B cell (primary cell): ENCODE measurements at regions not wholly inside any gene's neighbourhood (a gene's known extent, or its start where the extent isn't known, plus 50 kb on each side); places are given as distances from the start of the nearest gene placed in this dataset.

ENCODE experiments used
- ATAC-seq: fragments of 200-7000 bp; cut with Tn5 transposase; one replicate; pipeline ENCODE4 v1.10.0; 2021; ENCODE audit warnings: low read depth, mild to moderate bottlenecking, moderate number of reproducible peaks, moderate library complexity
- CTCF ChIA-PET: fragments of 350-600 bp; sonication (Branson Sonifier 250); formaldehyde crosslinking; loops from one replicate; lab custom pipeline; 2021; ENCODE audit warnings: antibody characterized with exemption, inconsistent platforms; lab: Charles Lee
- POLR2A ChIA-PET: fragments of 350-600 bp; sonication (Branson Sonifier 250); formaldehyde crosslinking; loops from one replicate; lab custom pipeline; 2021; ENCODE audit warnings: antibody characterized with exemption; lab: Charles Lee
- DNase-seq: peaks from one replicate; pipeline ENCODE4 v3.0.0; 2013
- H2AFZ ChIP-seq: 2 replicates; pipeline ENCODE4 v1.6.1; 2012; ENCODE audit warnings: mild to moderate bottlenecking, low read depth, low read length; ENCODE audit not compliant: insufficient read depth, poor library complexity, severe bottlenecking
- H3K27ac ChIP-seq, 2 donors: 1 replicate in 1 of 2; 2 replicates in 1 of 2; pipeline ENCODE4 v1.5.1; 2012 to 2013; ENCODE audit warnings: low read length in 2 of 2, mild to moderate bottlenecking in 2 of 2, moderate library complexity in 1 of 2
- H3K27me3 ChIP-seq, 4 experiments: fragments of 200-600 bp in 1 of 4; sonication (generic) in 1 of 4; replicated peaks in 1 of 4; 1 replicate in 2 of 4; 2 replicates in 2 of 4; pipeline versions ENCODE4 v1.6.1 to v1.7.0; 2013 to 2016; ENCODE audit warnings: low read length in 3 of 4, mild to moderate bottlenecking in 2 of 4, mixed read lengths in 1 of 4, moderate library complexity in 1 of 4; ENCODE audit not compliant: insufficient read depth in 4 of 4, control insufficient read depth in 3 of 4; ENCODE audit errors: control extremely low read depth in 1 of 4
- H3K36me3 ChIP-seq, 2 experiments: replicated peaks in 1 of 2; 1 replicate in 1 of 2; 2 replicates in 1 of 2; pipeline versions ENCODE4 v1.6.1 to v1.7.1; 2013; ENCODE audit warnings: low read length in 1 of 2; ENCODE audit not compliant: insufficient read depth in 2 of 2, control insufficient read depth in 1 of 2; ENCODE audit errors: control extremely low read depth in 1 of 2, extremely low read depth in 1 of 2
- H3K4me1 ChIP-seq, 2 donors: fragments of 200-600 bp in 1 of 2; sonication (generic) in 1 of 2; 1 replicate in 1 of 2; 2 replicates in 1 of 2; pipeline versions ENCODE4 v1.5.1 to v1.6.1; 2013 to 2017; ENCODE audit warnings: low read length in 2 of 2; ENCODE audit not compliant: control insufficient read depth in 2 of 2, insufficient read depth in 2 of 2
- H3K4me2 ChIP-seq: replicated peaks from 2 replicates; pipeline ENCODE3; 2012; ENCODE audit warnings: mild to moderate bottlenecking, low read depth, low read length; ENCODE audit not compliant: poor library complexity, severe bottlenecking
- H3K4me3 ChIP-seq, 5 experiments: fragments of 200-600 bp in 1 of 5; sonication (generic) in 1 of 5; 1 replicate in 3 of 5; 2 replicates in 2 of 5; pipeline versions ENCODE4 v1.5.1 to v1.7.0; 2011 to 2016; ENCODE audit warnings: low read length in 4 of 5, mild to moderate bottlenecking in 4 of 5, low read depth in 2 of 5, control low read depth in 1 of 5, moderate library complexity in 1 of 5; ENCODE audit not compliant: insufficient read depth in 1 of 5; ENCODE audit errors: control extremely low read depth in 1 of 5, extremely low read depth in 1 of 5
- H3K79me2 ChIP-seq: fragments of 200-600 bp; sonication (generic); one replicate; pipeline ENCODE4 v1.6.0; 2016; ENCODE audit warnings: low read length; ENCODE audit not compliant: control insufficient read depth, insufficient read depth
- H3K9ac ChIP-seq: fragments of 200-600 bp; sonication (generic); 2 replicates; pipeline ENCODE4 v1.6.1; 2017; ENCODE audit warnings: mild to moderate bottlenecking, low read length, moderate library complexity
- H3K9me3 ChIP-seq, 3 donors: one replicate each; pipeline versions ENCODE4 v1.6.1 to v1.7.1; 2013; ENCODE audit warnings: low read length in 2 of 3; ENCODE audit not compliant: control insufficient read depth in 2 of 3, insufficient read depth in 1 of 3; ENCODE audit errors: control extremely low read depth in 1 of 3
- H4K20me1 ChIP-seq: 2 replicates; pipeline ENCODE4 v1.6.0; 2012; ENCODE audit warnings: mild to moderate bottlenecking, low read length; ENCODE audit not compliant: insufficient read depth, control insufficient read depth, poor library complexity, severe bottlenecking
- H3K27ac Mint-ChIP-seq: one replicate; pipeline ENCODE4 v1.8.0; 2021; ENCODE audit warnings: mixed read lengths
- H3K27me3 Mint-ChIP-seq: one replicate; pipeline ENCODE4 v1.8.0; 2021; ENCODE audit warnings: mixed read lengths
- H3K4me1 Mint-ChIP-seq: one replicate; pipeline ENCODE4 v1.8.0; 2021; ENCODE audit warnings: mixed read lengths
- H3K4me3 Mint-ChIP-seq: one replicate; pipeline ENCODE4 v1.8.0; 2021; ENCODE audit warnings: mixed read lengths
- H3K9me3 Mint-ChIP-seq: one replicate; pipeline ENCODE4 v1.8.0; 2022; ENCODE audit warnings: mixed read lengths; ENCODE audit not compliant: insufficient read depth
- CTCF ChIP-seq: fragments of 200-600 bp; IDR thresholded peaks from one replicate; pipeline ENCODE4 v1.8.0; 2022; ENCODE audit warnings: antibody characterized with exemption, mild to moderate bottlenecking
- EZH2 ChIP-seq: IDR thresholded peaks from 2 replicates; pipeline ENCODE4 v1.6.1; 2012; ENCODE audit warnings: borderline replicate concordance, low read depth, mild to moderate bottlenecking, moderate library complexity, low read length; ENCODE audit not compliant: insufficient read depth, poor library complexity, severe bottlenecking
- WGBS: methylation state at CpG from one replicate; pipeline ENCODE4 v1.1.5; 2013; ENCODE audit warnings: missing lambda C conversion rate; ENCODE audit not compliant: insufficient coverage; 5-methylcytosine and 5-hydroxymethylcytosine counted together
- intact Hi-C: fragments of 100-400 bp; cut with micrococcal nuclease; formaldehyde crosslinking; loops from one replicate; pipeline ENCODE4 v1.10.0; 2022

- intact Hi-C loops, result no loop called here
- no peak overlapping the region for H3K4me3 ChIP-seq
- H4K20me1 ChIP-seq, result no peaks in the 10 kb centered on the region
- Mint-ChIP-seq H3K4me1 (peaks cover 5% of the 10 kb centered on the region), H3K27me3 (no peaks in the 10 kb centered on the region), H3K4me3 (no peak overlapping the region), H3K9me3 (no peaks in the 10 kb centered on the region), H3K27ac (no peak overlapping the region)
- no peaks in the 10 kb centered on the region for H3K79me2 ChIP-seq
- ChIA-PET CTCF (no interaction called here), POLR2A (no interaction called here)
- DNase-seq (no peak), ATAC-seq (no peak)
- no peak overlapping the region for H3K4me2 ChIP-seq
- 80% methylated on average over 1 of the region's 5 CpGs for WGBS
- no peaks in the 10 kb centered on the region for H3K9me3 ChIP-seq
- no peak overlapping the region for H2AFZ ChIP-seq
- no peaks in the 10 kb centered on the region for H3K27me3 ChIP-seq
- no peaks in the 10 kb centered on the region for H3K4me1 ChIP-seq
- H3K36me3 ChIP-seq, result no peaks in the 10 kb centered on the region
- TF ChIP-seq EZH2 (no peak), CTCF (no peak)
- H3K27ac ChIP-seq, result no peak overlapping the region
- no peak overlapping the region for H3K9ac ChIP-seq
These were observed 318.0 kb upstream of the GBE1 start for GRCh38 chr3:82079335-82079890.

GRCh38 chr3:82078246-82078645, 316.8 kb upstream of the GBE1 start:
- no peak for ATAC-seq
- Mint-ChIP-seq H3K27me3 (no peaks in the 10 kb centered on the region), H3K4me1 (peaks cover 5% of the 10 kb centered on the region), H3K27ac (no peak overlapping the region), H3K9me3 (no peaks in the 10 kb centered on the region), H3K4me3 (no peak overlapping the region)
- H3K4me3 ChIP-seq, result no peak overlapping the region
- no peaks in the 10 kb centered on the region for H3K36me3 ChIP-seq
- H3K9me3 ChIP-seq, result no peaks in the 10 kb centered on the region
- no peak overlapping the region for H2AFZ ChIP-seq
- H3K9ac ChIP-seq, result no peak overlapping the region
- H3K27ac ChIP-seq, result no peak overlapping the region
- H3K79me2 ChIP-seq, result no peaks in the 10 kb centered on the region
- POLR2A ChIA-PET, result no interaction called here
- H4K20me1 ChIP-seq, result no peaks in the 10 kb centered on the region
- WGBS, result no CpG with 5 or more reads among the region's 3 CpGs
- H3K4me1 ChIP-seq, result no peaks in the 10 kb centered on the region
- H3K27me3 ChIP-seq, result no peaks in the 10 kb centered on the region
- no peak for DNase-seq
- no peak for TF ChIP-seq CTCF
- TF ChIP-seq EZH2, result no peak
- intact Hi-C loops, result no loop called here
- no peak overlapping the region for H3K4me2 ChIP-seq
- CTCF ChIA-PET, result no interaction called here
